Neural progenitor cell (in vitro differentiated cells): ENCODE measurements at regions not wholly inside any gene's neighbourhood (a gene's known extent, or its start where the extent isn't known, plus 50 kb on each side); places are given as distances from the start of the nearest gene placed in this dataset.

ENCODE experiments used
- EZH2 ChIP-seq: fragments of 200-600 bp; sonication (generic); IDR thresholded peaks from 2 replicates; pipeline ENCODE4 v1.6.1; 2017; ENCODE audit warnings: antibody characterized with exemption, mild to moderate bottlenecking, moderate library complexity
- EZH2phosphoT487 ChIP-seq: fragments of 200-600 bp; sonication (generic); IDR thresholded peaks from 2 replicates; pipeline ENCODE4 v1.6.1; 2017; ENCODE audit warnings: antibody characterized with exemption
- TF ChIP-seq, protein P1 (sequence below): fragments of 200-600 bp; sonication (generic); IDR thresholded peaks from 2 replicates; pipeline ENCODE4 v1.5.1; 2017; ENCODE audit warnings: antibody characterized with exemption, mild to moderate bottlenecking

DNA sequence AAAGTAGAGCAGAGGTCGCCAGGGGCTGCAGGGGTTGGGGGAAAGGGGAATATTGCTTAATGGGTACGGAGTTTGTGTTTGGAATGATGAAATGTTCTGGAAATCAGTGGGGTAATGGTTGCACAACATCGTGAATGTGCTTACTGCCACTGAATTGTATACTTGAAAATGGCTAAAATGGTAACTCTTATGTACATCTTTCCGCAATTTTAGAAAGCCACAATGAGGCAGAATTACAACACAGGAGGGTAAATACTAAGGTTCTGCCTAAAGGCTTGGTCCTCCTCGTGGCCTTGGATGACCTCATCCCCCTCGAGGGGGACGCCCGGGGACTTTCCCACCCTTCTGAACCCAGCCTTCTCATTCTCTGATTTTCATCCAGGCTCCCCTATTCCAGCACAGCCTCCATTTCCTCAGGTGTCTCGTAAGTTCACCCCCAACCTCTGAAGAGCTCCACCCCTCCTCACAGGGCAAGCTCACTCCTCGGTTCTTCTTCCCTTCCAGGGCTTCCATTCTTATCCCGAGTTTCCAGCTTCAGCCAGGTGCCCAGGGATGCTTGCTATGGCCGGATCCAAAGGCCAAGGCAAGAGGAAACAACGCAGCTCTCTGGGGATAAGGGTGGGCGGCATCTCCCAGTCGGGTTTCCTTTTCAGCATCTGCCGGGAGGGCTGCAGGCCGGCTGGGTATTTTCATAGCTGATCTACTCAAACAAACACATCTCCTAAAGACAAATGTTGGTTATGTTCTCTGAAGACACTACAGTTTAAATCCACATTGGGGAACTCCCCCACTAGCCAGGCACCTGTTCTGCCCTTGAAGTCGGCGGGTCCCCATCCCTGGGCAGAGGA is 71.3 kb upstream of the ACSL1 start:
- TF ChIP-seq, protein P1, sequence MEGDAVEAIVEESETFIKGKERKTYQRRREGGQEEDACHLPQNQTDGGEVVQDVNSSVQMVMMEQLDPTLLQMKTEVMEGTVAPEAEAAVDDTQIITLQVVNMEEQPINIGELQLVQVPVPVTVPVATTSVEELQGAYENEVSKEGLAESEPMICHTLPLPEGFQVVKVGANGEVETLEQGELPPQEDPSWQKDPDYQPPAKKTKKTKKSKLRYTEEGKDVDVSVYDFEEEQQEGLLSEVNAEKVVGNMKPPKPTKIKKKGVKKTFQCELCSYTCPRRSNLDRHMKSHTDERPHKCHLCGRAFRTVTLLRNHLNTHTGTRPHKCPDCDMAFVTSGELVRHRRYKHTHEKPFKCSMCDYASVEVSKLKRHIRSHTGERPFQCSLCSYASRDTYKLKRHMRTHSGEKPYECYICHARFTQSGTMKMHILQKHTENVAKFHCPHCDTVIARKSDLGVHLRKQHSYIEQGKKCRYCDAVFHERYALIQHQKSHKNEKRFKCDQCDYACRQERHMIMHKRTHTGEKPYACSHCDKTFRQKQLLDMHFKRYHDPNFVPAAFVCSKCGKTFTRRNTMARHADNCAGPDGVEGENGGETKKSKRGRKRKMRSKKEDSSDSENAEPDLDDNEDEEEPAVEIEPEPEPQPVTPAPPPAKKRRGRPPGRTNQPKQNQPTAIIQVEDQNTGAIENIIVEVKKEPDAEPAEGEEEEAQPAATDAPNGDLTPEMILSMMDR, result no peak
- TF ChIP-seq EZH2phosphoT487, result no peak
- TF ChIP-seq EZH2, result no peak
